Transverse colon (tissue), 4 donors: ENCODE measurements at regions not wholly inside any gene's neighbourhood (a gene's known extent, or its start where the extent isn't known, plus 50 kb on each side); places are given as distances from the start of the nearest gene placed in this dataset.

Source experiments
- DNase-seq: peaks from one replicate; pipeline ENCODE4 v3.0.0-alpha.2; 2019
- H3K27ac ChIP-seq, 4 donors: fragments of 200-600 bp; sonication (generic); 2 replicates each; pipeline ENCODE4 v1.5.1; 2016 to 2018; ENCODE audit warnings: inconsistent platforms in 4 of 4
- H3K27me3 ChIP-seq: fragments of 200-600 bp; sonication (generic); 2 replicates; pipeline ENCODE4 v1.5.1; 2017; ENCODE audit warnings: inconsistent platforms
- H3K36me3 ChIP-seq, 4 donors: fragments of 200-600 bp; sonication (generic); 2 replicates each; pipeline ENCODE4 v1.5.1; 2017 to 2019; ENCODE audit warnings: inconsistent platforms in 4 of 4
- H3K4me1 ChIP-seq, 4 donors: fragments of 200-600 bp; sonication (generic); 2 replicates each; pipeline ENCODE4 v1.5.1; 2017 to 2020; ENCODE audit warnings: inconsistent platforms in 4 of 4
- H3K4me3 ChIP-seq, 4 donors: fragments of 200-600 bp; sonication (generic); 1 replicate in 1 of 4; 2 replicates in 3 of 4; pipeline versions ENCODE4 v1.5.1 to v1.6.1; 2017 to 2019; ENCODE audit warnings: inconsistent platforms in 4 of 4
- H3K9me3 ChIP-seq, 2 donors: fragments of 200-600 bp; sonication (generic); 2 replicates each; pipeline ENCODE4 v1.5.1; 2017 to 2019; ENCODE audit warnings: inconsistent platforms in 2 of 2
- CTCF ChIP-seq, 5 experiments: fragments of 200-600 bp in 3 of 5; fragments of 450-650 bp in 2 of 5; sonication (generic) in 3 of 5; IDR thresholded peaks; 1 replicate in 2 of 5; 2 replicates in 3 of 5; pipeline ENCODE4 v1.5.1; 2016 to 2017; ENCODE audit warnings: antibody characterized with exemption in 5 of 5, inconsistent platforms in 3 of 5, mild to moderate bottlenecking in 2 of 5, moderate library complexity in 1 of 5
- EP300 ChIP-seq: sonication (generic); formaldehyde crosslinking; IDR thresholded peaks from one replicate; pipeline ENCODE4 v1.6.1; 2017; ENCODE audit warnings: antibody characterized with exemption, low read depth
- POLR2A ChIP-seq: fragments of 450-650 bp; IDR thresholded peaks from one replicate; pipeline ENCODE4 v1.6.1; 2016; ENCODE audit warnings: antibody characterized with exemption, mild to moderate bottlenecking, moderate library complexity
- POLR2AphosphoS5 ChIP-seq, 3 donors: sonication (generic); formaldehyde crosslinking; IDR thresholded peaks; one replicate each; pipeline ENCODE4 v1.6.1; 2016; ENCODE audit warnings: antibody characterized with exemption in 3 of 3
- WGBS, 2 donors: methylation state at CpG; one replicate each; pipeline ENCODE4 v1.1.5; 2018; ENCODE audit warnings: low coverage in 1 of 2; 5-methylcytosine and 5-hydroxymethylcytosine counted together
- in situ Hi-C, 4 donors: fragments of 200-750 bp; cut with MboI; loops; one replicate each; pipeline versions ENCODE4 v1.15.0 to v1.15.1; 2017; ENCODE audit warnings: low sequenced_read_pairs in 3 of 4, low pct_ligation_motif_present in 1 of 4, low pct_unique_long_range_greater_than_20kb in 1 of 4
- intact Hi-C: fragments of 100-400 bp; cut with DNase I; formaldehyde crosslinking; loops from one replicate; pipeline ENCODE4 v1.15.1; 2023; ENCODE audit warnings: low total_unique reads

- 80 to 86% methylated on average over 2 to 11 of the region's 11 CpGs for WGBS, 2 donors
- Histone ChIP-seq H3K36me3 (no peaks in the 10 kb centered on the region), H3K4me3 (no peak overlapping the region), H3K4me1 (no peaks in the 10 kb centered on the region), H3K9me3 (no peaks in the 10 kb centered on the region), H3K27ac (no peak overlapping the region), H3K27me3 (no peaks in the 10 kb centered on the region)
- in situ Hi-C loops, result no loop called here
- DNase-seq, result no peak
- TF ChIP-seq POLR2AphosphoS5 (IDR thresholded peaks at IDR 0.05), result no peak
- TF ChIP-seq EP300, result no peak
- TF ChIP-seq POLR2A, result no peak
- no peak for TF ChIP-seq CTCF (IDR thresholded peaks at IDR 0.05)
- intact Hi-C loops, result no loop called here
Observed at GRCh38 chr12:130098301-130099005, 63.8 kb upstream of the FZD10 start.

GRCh38 chr12:130100634-130101362, 61.5 kb upstream of the FZD10 start:
- intact Hi-C loops, result no loop called here

GRCh38 chr12:130101370-130101769, 60.9 kb upstream of the FZD10 start:
- Histone ChIP-seq H3K27ac (no peak overlapping the region), H3K4me3 (no peak overlapping the region), H3K4me1 (peaks cover 0 to 6% (median 0%) of the 10 kb centered on the region in 4 donors), H3K27me3 (peaks cover 17% of the 10 kb centered on the region), H3K9me3 (no peaks in the 10 kb centered on the region), H3K36me3 (no peaks in the 10 kb centered on the region)
- no peak for DNase-seq
- in situ Hi-C loops (no loop called here), intact Hi-C loops (no loop called here)
- 46 to 53% methylated on average over 4 to 7 of the region's 7 CpGs for WGBS, 2 donors
- TF ChIP-seq CTCF (IDR thresholded peaks at IDR 0.05), result no peak
- no peak for TF ChIP-seq POLR2AphosphoS5 (IDR thresholded peaks at IDR 0.05)
- no peak for TF ChIP-seq POLR2A
- TF ChIP-seq EP300, result no peak

More at GRCh38 chr12:130100634-130101362, 61.5 kb upstream of the FZD10 start:
- Histone ChIP-seq H3K27me3 (peaks cover 15% of the 10 kb centered on the region), H3K36me3 (no peaks in the 10 kb centered on the region), H3K27ac (no peak overlapping the region), H3K4me1 (peaks cover 0 to 6% (median 0%) of the 10 kb centered on the region in 4 donors), H3K4me3 (no peak overlapping the region), H3K9me3 (no peaks in the 10 kb centered on the region)
- in situ Hi-C loops, result no loop called here
- DNase-seq, result no peak
- TF ChIP-seq EP300, result no peak
- 53 to 66% methylated on average over 7 to 8 of the region's 8 CpGs for WGBS, 2 donors

- Histone ChIP-seq H3K27ac (no peak overlapping the region), H3K9me3 (no peaks in the 10 kb centered on the region), H3K36me3 (no peaks in the 10 kb centered on the region), H3K27me3 (peaks cover 17% of the 10 kb centered on the region), H3K4me1 (peaks cover 0 to 6% (median 0%) of the 10 kb centered on the region in 4 donors), H3K4me3 (no peak overlapping the region)
- no peak for DNase-seq
- in situ Hi-C loops (no loop called here), intact Hi-C loops (no loop called here)
- WGBS, 2 donors, result 38 to 71% methylated on average over 3 of the region's 3 CpGs
- TF ChIP-seq POLR2A (no peak), POLR2AphosphoS5 (IDR thresholded peaks at IDR 0.05) (no peak), CTCF (IDR thresholded peaks at IDR 0.05) (no peak), EP300 (no peak)
Observed at GRCh38 chr12:130102266-130102665, 60.0 kb upstream of the FZD10 start.
